GM18505 (cell line): ENCODE measurements at regions not wholly inside any gene's neighbourhood (a gene's known extent, or its start where the extent isn't known, plus 50 kb on each side); places are given as distances from the start of the nearest gene placed in this dataset.

Experiments used
- ATAC-seq: cut with Tn5 transposase; IDR thresholded peaks from one replicate; pipeline ENCODE4 v1.9.1; 2021; ENCODE audit not compliant: unreplicated experiment
- POLR2A ChIP-seq: IDR thresholded peaks from 4 replicates; pipeline ENCODE4 v1.6.1; 2011; ENCODE audit warnings: borderline replicate concordance; ENCODE audit not compliant: insufficient read depth, insufficient read length; ENCODE audit errors: extremely low read depth

DNA sequence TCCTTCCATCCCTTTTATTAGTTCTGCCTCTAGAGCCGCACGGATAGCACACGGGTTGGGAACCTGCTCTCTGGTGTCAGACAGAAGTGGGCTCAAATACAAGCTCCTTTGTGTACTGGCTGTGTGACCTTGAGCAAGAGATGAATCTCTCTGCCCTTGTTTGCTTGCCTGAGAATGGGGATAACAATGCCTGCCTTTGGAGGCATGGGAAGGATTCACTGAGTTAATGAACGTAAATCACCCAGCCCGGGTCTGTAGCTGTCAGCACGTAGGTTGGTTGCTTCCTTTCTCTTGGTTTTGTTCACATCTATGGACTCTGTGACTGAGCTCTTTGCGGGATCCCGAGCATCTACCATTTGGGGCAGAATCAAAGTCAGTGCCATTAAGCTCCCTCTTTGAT, 79.3 kb upstream of the NRXN3 start:
- no peak for TF ChIP-seq POLR2A
- no peak for ATAC-seq

DNA sequence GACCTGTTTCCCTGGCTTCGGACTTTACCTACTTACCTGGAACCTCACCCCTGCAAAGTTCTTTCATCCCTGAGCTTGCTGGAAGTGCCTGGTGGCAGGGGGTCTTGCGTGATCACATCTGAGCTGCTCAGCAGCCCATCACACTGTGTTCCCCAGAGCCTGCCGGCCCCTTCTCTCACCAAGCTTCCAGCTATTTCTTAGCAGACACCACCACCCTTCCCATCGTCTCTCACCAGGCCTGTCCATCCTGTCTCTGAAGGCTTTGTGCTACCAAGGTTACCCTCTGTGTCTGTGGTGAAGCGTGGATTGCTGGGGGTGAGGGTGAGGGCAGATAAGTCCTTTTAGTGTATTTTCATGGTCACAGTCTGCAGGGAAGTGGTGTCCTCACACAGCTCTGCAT, 78.8 kb upstream of the NRXN3 start:
- ATAC-seq, result no peak
- TF ChIP-seq POLR2A, result no peak

DNA sequence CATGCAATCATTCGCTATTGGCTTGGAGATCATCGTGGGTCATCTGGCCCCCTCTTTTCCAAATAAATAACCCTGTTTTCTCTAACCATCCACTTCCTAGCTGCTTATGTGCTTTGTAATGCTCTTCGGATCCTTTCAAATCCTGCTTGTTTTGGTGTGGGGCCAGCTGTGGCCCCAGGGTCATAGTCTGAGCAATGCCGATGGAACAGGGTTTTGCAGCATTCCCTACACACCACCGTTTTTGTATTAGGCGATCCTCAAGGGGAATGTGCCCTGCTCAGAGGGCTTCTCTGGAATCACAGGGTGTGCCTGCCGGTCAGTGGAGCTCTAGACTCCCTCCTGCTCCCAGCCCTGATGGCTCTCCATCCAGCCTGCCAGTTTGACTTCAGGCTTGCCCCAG, 78.1 kb upstream of the NRXN3 start:
- no peak for ATAC-seq
- no peak for TF ChIP-seq POLR2A

DNA sequence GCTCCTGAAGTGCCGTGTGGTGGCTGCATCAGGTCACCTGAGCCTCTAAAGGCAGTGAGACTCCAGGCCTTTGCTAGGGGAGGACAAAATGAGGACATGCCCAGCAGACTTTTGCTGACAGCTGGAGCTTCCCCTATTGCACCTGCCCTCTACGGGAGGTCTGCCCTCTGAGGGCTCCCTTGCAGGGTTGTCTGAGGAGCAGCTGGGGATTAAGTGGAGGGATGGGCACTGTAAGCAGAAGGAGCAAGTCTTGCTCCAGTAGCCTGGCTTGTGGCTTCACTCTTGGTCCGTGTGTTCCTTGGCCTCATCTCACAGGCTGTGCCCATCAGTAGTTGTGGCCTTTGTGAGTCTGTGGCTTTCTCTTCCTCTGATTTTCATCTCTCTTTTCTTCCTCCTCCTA, 66.9 kb upstream of the NRXN3 start:
- TF ChIP-seq POLR2A, result no peak
- no peak for ATAC-seq

DNA sequence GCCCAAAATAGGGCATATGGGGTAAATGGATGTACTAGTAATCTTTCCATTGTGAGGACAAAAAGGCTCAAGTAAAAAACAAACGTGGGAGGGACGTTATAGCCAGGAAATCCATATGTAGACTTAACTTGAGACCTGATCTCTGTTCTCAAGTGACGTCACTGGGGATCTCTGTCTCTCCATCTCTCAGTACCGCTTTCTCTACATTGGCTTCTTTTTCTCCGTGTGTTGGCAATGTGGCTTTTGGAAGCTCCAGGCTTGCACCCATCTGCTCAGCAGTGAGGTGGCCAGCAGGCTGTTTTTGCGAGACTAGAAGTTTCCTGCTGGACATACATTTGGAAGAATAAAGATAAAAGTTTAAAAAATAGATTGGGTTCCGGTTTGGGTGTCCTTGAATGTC, 66.0 kb upstream of the NRXN3 start:
- ATAC-seq, result no peak
- no peak for TF ChIP-seq POLR2A

DNA sequence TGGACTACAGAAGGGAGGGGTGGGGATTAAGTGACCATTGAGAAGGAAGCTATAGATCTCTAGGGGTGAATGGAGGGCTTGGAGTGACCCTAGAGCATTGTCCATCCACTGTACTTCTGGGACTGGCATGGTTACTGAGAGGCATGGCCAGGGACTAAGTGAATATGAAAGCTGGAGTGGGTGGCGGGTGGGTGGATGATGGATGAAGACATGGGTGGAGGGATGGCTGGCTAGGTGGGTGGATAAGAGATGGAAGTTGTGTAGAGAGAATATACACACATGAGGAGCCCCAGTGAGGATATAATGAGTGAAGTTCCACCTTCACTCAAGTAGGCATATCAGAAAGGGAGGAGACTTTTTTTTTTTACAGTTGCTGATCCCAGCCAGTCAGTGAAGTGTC, 65.5 kb upstream of the NRXN3 start:
- TF ChIP-seq POLR2A, result no peak
- ATAC-seq, result no peak

DNA sequence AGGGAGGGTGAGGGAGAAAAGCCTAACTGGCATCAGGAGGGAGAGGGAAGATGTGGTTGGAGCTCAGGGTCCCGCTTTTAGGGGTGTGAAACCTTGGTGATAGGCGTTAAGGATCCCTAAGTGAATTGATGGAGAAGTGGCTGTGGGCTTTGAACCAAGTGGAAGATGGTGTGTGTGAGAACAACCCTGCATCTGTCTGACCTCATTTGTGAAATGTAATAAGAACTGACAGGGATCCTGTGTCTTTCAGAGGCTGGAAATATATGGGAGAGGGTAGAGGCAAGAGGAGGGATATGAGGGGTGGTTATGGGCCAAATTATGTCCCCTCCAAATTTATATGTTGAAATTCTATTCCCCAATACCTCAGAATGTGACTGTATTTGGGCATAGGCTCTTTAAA, 63.8 kb upstream of the NRXN3 start:
- TF ChIP-seq POLR2A, result no peak
- no peak for ATAC-seq

DNA sequence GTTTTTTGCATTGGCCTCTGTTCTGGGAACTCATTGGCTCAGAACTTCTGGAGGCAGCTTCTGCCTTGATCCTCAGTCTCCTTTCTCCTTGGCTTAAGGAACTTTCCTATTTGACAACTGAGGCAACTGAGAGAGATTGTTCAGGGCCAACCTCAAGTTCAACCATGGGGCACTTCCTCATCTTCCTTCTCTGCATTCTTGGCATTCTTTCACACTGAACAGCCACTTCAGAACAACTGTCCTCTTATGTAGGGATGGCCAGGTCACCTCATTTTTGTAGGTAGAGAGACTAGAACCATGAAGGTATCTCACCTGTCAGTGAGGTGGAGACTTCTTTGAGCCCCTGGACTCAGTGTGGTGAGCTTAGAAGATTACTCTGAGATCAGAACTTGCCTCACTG, 63.0 kb upstream of the NRXN3 start:
- no peak for TF ChIP-seq POLR2A
- ATAC-seq, result no peak

DNA sequence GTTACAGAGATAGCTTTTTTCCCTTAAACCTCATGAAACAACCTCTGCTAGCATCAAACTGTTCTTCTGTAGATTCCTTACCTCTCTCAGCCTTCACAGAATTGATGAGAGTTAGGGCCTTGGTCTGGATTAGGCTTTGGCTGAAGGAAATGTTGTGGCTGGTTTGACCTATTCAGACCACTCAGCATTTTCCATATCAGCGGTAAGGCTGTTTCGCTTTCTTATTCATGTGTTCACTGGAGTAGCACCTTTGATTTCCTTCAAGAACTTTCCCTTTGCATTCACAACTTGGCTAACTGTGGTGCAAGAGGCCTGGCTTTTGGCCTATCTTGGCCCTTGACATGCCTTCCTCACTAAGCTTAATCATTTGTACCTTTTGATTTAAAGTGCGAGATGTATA, 50.7 kb upstream of the NRXN3 start:
- no peak for ATAC-seq
- no peak for TF ChIP-seq POLR2A
